ENCODE measurements at regions not wholly inside any gene's neighbourhood (a gene's known extent, or its start where the extent isn't known, plus 50 kb on each side); places are given as distances from the start of the nearest gene placed in this dataset.

DNA sequence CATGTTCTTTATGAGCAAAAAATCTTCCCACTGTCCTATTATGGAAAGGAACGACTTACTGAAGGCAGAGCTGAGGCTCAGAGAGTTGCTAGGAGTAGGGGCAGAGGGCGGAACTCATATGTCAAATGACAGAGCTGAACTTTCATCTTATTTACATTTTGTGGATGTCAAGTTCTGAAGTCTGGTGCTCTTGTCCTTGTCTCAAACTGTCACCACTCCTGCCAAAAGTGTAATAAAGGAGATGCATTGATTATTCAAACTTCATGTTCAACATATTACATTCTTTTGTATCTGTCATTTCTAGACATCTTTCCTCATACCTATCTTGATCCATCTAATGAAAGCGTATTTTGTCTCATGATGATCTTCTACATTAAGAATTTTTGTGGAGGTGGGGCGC lies 57.1 kb upstream of the C11orf87 start:
- TF ChIP-seq POLR2AphosphoS5 (IDR thresholded peaks at IDR 0.05; ENCODE audit: borderline replicate concordance, low read depth, low read length) (no peak), EZH2 (IDR thresholded peaks at IDR 0.05) (no peak)

Measured in SK-N-MC (cell line).